Kidney capillary endothelial cell (primary cell): ENCODE measurements at regions not wholly inside any gene's neighbourhood (a gene's known extent, or its start where the extent isn't known, plus 50 kb on each side); places are given as distances from the start of the nearest gene placed in this dataset.

Experiments
- DNase-seq: peaks from one replicate; pipeline ENCODE4 v3.0.0-alpha.2; 2018; ENCODE audit warnings: low spot score

DNA sequence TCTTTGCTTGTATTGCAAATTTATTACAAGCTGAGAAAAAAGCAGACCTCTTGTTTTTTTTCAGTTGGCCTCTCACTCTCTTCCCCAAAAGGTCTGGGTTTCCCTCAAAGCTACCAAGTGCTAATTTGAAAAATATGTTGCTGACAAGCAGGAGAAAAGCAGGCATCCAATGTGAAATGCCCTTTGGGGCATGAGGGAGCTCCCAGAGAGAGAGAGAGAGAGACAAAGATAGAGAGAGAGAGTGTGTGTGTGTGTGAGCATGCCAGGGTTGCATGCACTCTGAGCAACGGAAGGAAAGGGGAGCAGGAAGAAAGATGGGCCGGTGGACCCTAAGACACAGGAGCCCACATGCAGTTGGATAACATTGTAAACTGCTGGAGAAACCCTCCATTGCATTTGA is 358.4 kb downstream of the TMEM38B start:
- no peak for DNase-seq

- no peak for DNase-seq
These were observed 362.0 kb downstream of the TMEM38B start for GRCh38 chr9:106056328-106056727.

DNA sequence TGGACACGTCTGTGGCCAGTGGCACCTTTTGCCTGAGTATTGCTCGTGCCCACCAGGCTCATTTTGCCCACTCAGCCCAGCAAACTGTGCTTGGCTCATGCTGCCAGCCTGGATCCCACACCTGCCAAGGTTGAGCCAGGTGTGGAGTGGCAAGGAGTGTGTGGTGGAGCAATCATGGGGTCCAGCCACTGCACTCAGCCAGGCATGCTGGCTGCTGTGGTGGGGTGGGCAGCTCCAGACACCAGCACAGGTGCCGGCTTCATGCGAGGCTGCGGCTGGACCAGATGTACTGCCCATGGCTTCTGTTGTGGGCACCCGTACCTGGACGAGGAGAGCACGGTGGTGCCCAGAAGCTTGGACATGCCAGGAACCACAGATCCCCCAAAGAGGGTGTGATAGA is 364.1 kb downstream of the TMEM38B start:
- DNase-seq, result no peak

DNA sequence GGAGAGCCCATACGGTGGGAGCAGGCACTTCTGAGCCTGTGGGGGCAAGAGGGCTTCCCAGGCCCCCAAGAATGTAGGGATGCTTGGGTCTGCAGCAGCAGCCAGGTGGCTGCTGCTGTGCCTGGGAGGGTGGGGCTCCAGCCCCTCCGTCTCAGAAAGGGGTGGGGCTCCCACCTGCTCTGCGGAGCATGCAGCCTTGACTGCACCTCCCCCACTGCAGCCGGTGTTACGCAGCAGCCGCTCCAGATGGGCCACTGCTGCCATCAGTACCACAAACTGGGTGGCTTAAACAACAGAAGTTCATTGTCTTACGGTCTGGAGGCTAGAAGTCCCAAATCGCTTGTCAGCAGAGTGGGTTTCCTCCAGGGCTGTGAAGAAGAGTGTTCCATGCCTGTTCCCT is 365.5 kb downstream of the TMEM38B start:
- DNase-seq, result no peak

- no peak for DNase-seq
These were observed 366.5 kb downstream of the TMEM38B start for GRCh38 chr9:106060885-106061284.

- DNase-seq, result no peak
These were observed 367.9 kb downstream of the TMEM38B start for GRCh38 chr9:106062250-106062649.

GRCh38 chr9:106065136-106065535 is 370.8 kb downstream of the TMEM38B start:
- DNase-seq, result no peak

DNA sequence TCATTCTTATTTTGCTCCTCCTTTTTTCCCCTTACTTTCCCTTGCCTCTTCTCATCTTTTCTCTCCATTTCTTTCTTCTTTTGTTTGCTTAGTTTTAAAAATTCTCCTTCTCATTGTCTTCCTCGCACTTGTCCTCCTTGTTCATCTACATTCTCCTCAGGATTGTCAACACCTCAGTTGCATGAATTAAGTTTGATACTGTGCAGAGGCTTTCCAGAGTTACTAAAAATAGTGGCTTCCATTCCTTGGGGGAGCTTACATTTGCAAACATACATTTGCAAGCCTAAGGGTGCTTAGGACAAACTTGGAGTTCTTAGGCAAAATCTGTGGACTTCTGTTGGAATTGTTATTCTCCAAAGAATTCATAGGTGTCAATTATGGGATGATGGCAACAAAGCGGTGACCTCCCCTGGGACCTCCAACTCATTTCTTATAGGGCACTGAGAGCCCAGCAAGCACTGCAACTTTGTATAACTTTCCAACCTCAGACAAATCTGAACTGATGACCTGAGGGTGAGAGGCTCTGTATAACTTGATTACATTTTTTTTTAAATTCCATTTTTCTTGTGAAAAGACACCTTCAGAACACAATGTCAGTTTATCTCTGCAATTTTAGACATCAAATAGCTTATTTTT is 371.4 kb downstream of the TMEM38B start:
- no peak for DNase-seq

GRCh38 chr9:106066940-106067524 is 372.7 kb downstream of the TMEM38B start:
- no peak for DNase-seq

GRCh38 chr9:106069241-106069640 is 374.9 kb downstream of the TMEM38B start:
- DNase-seq, result no peak

DNA sequence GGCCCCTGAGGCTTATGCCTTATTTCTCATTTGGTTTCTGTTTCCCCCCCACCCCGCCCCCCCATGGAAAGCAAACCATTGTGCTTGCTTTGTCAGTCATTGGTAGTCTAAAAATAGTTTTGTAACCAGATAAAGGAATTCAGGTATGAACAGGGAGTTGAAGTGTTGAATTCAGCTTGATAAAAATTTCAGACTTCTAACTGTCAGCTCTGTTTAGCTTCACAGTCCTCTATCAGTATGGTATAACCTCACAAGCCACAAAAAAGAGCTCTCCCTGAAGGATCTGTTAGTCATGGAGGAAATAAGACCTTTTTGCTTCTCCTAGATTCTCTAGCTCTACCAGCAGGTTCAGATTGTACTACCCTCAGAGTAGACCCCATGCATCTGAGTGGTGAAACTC is 378.1 kb downstream of the TMEM38B start:
- DNase-seq, result no peak

- no peak for DNase-seq
These were observed 379.7 kb downstream of the TMEM38B start for GRCh38 chr9:106074006-106074405.

GRCh38 chr9:106075236-106075959 is 381.1 kb downstream of the TMEM38B start:
- DNase-seq, result no peak

- DNase-seq, result no peak
These were observed 381.6 kb downstream of the TMEM38B start for GRCh38 chr9:106075960-106076327.

DNA sequence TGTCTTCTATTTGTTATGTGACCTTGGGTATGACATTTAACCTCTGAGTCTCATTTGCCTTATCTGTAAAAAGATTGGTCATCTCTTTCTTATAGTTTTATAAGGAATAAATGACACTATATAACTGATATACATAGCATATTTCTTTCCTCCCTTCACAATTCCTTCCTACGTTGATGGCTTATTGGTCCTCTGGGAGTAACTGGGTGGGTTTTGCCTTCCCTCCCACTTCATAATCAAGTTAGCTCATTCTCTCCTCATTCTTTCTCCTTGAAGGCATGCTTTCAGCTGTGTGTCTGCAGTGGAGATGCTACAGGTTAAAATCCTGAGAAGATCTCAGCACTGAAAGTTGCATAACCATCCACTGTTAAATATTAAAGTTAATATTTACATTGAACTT is 382.4 kb downstream of the TMEM38B start:
- DNase-seq, result no peak

DNA sequence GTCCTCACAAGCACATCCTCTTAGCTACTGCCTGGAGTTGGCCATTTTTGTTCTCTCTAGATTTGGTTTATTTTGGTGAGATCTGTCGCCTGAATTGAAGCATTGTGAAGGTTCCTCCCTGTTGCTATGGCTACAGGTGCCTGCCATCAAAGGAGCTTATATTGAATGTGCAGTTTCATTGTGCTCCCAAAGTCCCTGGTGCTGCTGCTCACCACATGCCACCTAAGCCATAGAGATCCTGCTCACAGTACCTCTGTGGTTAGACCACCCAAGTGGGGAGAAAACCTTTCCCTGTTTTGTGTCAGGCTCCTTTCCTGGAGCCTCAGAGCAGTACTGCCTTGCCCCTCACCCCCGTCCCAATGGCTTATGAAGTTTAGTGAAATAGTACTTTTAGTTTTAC is 383.4 kb downstream of the TMEM38B start:
- DNase-seq, result no peak

GRCh38 chr9:106082621-106083020 is 388.3 kb downstream of the TMEM38B start:
- DNase-seq, result no peak

GRCh38 chr9:106084702-106085101 is 390.4 kb downstream of the TMEM38B start:
- DNase-seq, result no peak

GRCh38 chr9:106085479-106085878 is 391.1 kb downstream of the TMEM38B start:
- no peak for DNase-seq

DNA sequence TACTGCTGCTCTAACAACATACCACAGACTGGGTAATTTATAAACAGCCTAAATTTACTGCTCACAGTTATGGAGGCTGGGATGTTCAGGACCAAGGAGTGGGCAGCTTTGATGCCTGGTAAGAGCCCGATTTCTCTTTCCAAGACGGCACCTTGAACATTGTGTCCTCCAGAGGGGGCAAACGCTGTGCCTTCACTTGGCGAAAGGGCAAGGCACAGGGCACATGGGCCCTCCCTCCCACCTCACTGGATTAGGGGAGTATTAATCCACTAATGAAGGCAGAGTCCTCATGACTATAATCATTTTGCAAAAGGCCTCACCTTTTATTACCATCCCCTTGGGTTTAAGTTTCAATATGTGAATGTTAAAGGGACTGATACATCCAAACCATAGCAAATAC is 397.7 kb downstream of the TMEM38B start:
- no peak for DNase-seq

DNA sequence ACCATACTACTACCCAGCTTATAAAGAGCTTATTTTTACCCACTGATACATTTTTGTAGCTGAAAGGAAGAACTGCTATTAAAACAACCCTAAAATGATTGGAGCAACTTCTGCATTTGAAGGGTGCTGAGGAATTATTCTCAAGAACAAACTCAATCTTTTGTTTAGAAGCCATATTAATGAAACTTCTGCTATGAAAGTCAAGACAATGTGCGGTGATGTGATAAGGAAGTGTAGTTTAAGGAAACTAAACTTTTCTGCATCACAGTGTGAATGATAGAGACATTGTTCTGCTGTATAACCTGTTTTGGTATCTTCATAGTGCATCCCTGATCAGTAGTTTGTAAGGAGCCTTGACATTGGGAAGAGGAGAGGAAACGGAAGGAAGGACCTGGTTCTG is 408.5 kb downstream of the TMEM38B start:
- no peak for DNase-seq

DNA sequence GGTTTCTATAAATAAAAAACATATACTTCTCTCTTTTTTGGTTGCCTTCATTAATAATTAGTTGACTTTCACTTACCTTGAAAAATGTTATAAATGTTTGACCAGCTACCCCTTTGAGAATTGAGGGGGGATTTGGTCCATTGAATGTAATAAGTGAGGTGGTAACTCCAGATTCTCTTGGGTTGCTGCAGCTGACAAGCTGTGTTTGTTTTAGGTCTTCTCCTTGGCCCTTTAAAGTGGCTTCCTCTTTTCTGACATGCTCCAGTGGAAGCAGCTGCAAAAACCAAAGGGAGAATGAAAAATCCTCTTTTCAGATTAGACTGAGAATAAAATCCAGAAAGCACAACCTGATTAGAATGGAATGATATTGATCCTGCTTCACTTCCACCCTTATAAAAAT is 410.5 kb downstream of the TMEM38B start:
- DNase-seq, result no peak

GRCh38 chr9:106106396-106106795 is 412.1 kb downstream of the TMEM38B start:
- no peak for DNase-seq

DNA sequence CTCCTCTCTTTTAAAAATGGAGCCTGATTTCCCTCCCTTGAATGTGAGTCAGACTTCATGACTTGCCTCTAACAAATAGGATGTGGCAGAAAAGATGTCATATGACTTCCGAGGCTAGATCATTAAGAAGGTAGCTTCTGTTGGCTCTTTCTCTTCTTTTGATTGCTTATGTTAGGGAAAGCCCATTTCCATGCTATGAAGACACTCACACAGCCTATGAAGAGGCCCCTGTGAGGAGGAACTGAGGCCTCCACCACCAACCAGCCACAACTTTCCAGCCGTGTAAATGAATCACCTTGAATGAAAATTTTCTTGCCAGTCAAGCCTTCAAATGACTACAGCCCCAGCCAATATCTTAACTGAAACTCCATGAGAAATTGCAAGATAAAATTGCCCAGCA is 413.4 kb downstream of the TMEM38B start:
- no peak for DNase-seq
